GM18520 (cell line): ENCODE measurements at regions not wholly inside any gene's neighbourhood (a gene's known extent, or its start where the extent isn't known, plus 50 kb on each side); places are given as distances from the start of the nearest gene placed in this dataset.

ENCODE experiments used
- ATAC-seq: cut with Tn5 transposase; IDR thresholded peaks from one replicate; pipeline ENCODE4 v1.9.1; 2021; ENCODE audit not compliant: unreplicated experiment

GRCh38 chr3:64289622-64290021 is 64.4 kb upstream of the PRICKLE2 start:
- ATAC-seq: no peak

- no peak for ATAC-seq
Measured at GRCh38 chr3:64278625-64279024, 53.4 kb upstream of the PRICKLE2 start.

GRCh38 chr3:64276131-64276530 is 50.9 kb upstream of the PRICKLE2 start:
- no peak for ATAC-seq
